ENCODE measurements at regions not wholly inside any gene's neighbourhood (a gene's known extent, or its start where the extent isn't known, plus 50 kb on each side); places are given as distances from the start of the nearest gene placed in this dataset.
"Not testable (repeated sequence)": the region's sequence is repeated elsewhere in the genome, so short reads cannot be mapped to it uniquely, and the experiment has no call there.

GRCh38 chr18:3328532-3328931 is 66.6 kb downstream of the MYL12B start:
- DNase-seq (ENCODE audit: low read depth): no peak

GRCh38 chr18:3329471-3329870 is 67.5 kb downstream of the MYL12B start:
- DNase-seq (ENCODE audit: low read depth): peak; percentile 56

- no peak for DNase-seq (ENCODE audit: low read depth)
Observed at GRCh38 chr18:3329872-3330271, 67.9 kb downstream of the MYL12B start.

- DNase-seq (ENCODE audit: low read depth): no peak
Observed at GRCh38 chr18:3330622-3331021, 68.7 kb downstream of the MYL12B start.

GRCh38 chr18:3332376-3332775 is 70.4 kb downstream of the MYL12B start:
- no peak for DNase-seq (ENCODE audit: low read depth)

- no peak for DNase-seq (ENCODE audit: low read depth)
Observed at GRCh38 chr18:3333056-3333720, 71.3 kb downstream of the MYL12B start.

GRCh38 chr18:3333721-3334386 is 71.9 kb downstream of the MYL12B start:
- no peak for DNase-seq (ENCODE audit: low read depth)

GRCh38 chr18:3340015-3340681 is 78.2 kb downstream of the MYL12B start:
- DNase-seq (ENCODE audit: low read depth): peak; percentile 68

- DNase-seq (ENCODE audit: low read depth): peak; percentile 28
Observed at GRCh38 chr18:3340682-3341097, 78.8 kb downstream of the MYL12B start.

- no peak for DNase-seq (ENCODE audit: low read depth)
Observed at GRCh38 chr18:3342628-3343027, 80.7 kb downstream of the MYL12B start.

GRCh38 chr18:3345452-3345851 is 83.5 kb downstream of the MYL12B start:
- DNase-seq (ENCODE audit: low read depth): no peak

GRCh38 chr18:3345885-3346284 is 84.0 kb downstream of the MYL12B start:
- DNase-seq (ENCODE audit: low read depth): no peak

GRCh38 chr18:3346487-3346886 is 84.6 kb downstream of the MYL12B start:
- no peak for DNase-seq (ENCODE audit: low read depth)

GRCh38 chr18:3347286-3347803 is 85.4 kb downstream of the MYL12B start:
- DNase-seq (ENCODE audit: low read depth): no peak

GRCh38 chr18:3348176-3348575 is 86.2 kb downstream of the MYL12B start:
- no peak for DNase-seq (ENCODE audit: low read depth)

GRCh38 chr18:3349046-3349841 is 87.3 kb downstream of the MYL12B start:
- DNase-seq (ENCODE audit: low read depth): not testable (repeated sequence)

GRCh38 chr18:3350021-3350420 is 88.1 kb downstream of the MYL12B start:
- no peak for DNase-seq (ENCODE audit: low read depth)

GRCh38 chr18:3350566-3351527 is 88.9 kb downstream of the MYL12B start:
- peak; percentile 46 for DNase-seq (ENCODE audit: low read depth)

GRCh38 chr18:3354506-3354905 is 92.6 kb downstream of the MYL12B start:
- DNase-seq (ENCODE audit: low read depth): no peak

GRCh38 chr18:3356614-3357013 is 93.4 kb upstream of the TGIF1 start:
- no peak for DNase-seq (ENCODE audit: low read depth)

Measured in HT1080 (cell line).